WTC11 (cell line): ENCODE measurements at regions not wholly inside any gene's neighbourhood (a gene's known extent, or its start where the extent isn't known, plus 50 kb on each side); places are given as distances from the start of the nearest gene placed in this dataset.

Experiments
- ATAC-seq: fragments of 200-7000 bp; cut with Tn5 transposase; 2 replicates; pipeline ENCODE4 v1.10.0; 2021; ENCODE audit warnings: mild to moderate bottlenecking, moderate library complexity
- CTCF ChIA-PET: fragments of 300-600 bp; sonication (Branson Sonifier 250); formaldehyde crosslinking; loops from one replicate; lab custom pipeline; 2021; ENCODE audit warnings: antibody characterized with exemption; lab: Charles Lee
- POLR2A ChIA-PET: fragments of 350-600 bp; sonication (Branson Sonifier 250); formaldehyde crosslinking; loops from one replicate; lab custom pipeline; 2021; ENCODE audit warnings: antibody characterized with exemption; lab: Charles Lee
- DNase-seq: peaks from one replicate; pipeline ENCODE4 v3.0.0; 2021; ENCODE audit warnings: low spot score
- H3K27ac Mint-ChIP-seq: 2 replicates; pipeline ENCODE4 v1.8.0; 2021; ENCODE audit warnings: mixed read lengths
- H3K27me3 Mint-ChIP-seq: 2 replicates; pipeline ENCODE4 v1.8.0; 2021; ENCODE audit warnings: low read depth, mild to moderate bottlenecking, moderate library complexity, mixed read lengths
- H3K36me3 Mint-ChIP-seq: 2 replicates; pipeline ENCODE4 v1.8.0; 2021; ENCODE audit warnings: mixed read lengths
- H3K4me1 Mint-ChIP-seq: 2 replicates; pipeline ENCODE4 v1.8.0; 2022; ENCODE audit warnings: mixed read lengths
- H3K4me3 Mint-ChIP-seq: 2 replicates; pipeline ENCODE4 v1.8.0; 2021; ENCODE audit warnings: mild to moderate bottlenecking, moderate library complexity, mixed read lengths
- H3K9me3 Mint-ChIP-seq: 2 replicates; pipeline ENCODE4 v1.8.0; 2021; ENCODE audit warnings: mixed read lengths
- ATF2 ChIP-seq: sonication (generic); formaldehyde crosslinking; IDR thresholded peaks from 2 replicates; pipeline ENCODE4 v1.8.1; 2022; ENCODE audit warnings: low read depth, missing genetic modification reagents, borderline replicate concordance
- EMX1 ChIP-seq: fragments of 250-450 bp; sonication (Bioruptor Pico); IDR thresholded peaks from 2 replicates; pipeline ENCODE4 v1.8.0; 2021; ENCODE audit warnings: mild to moderate bottlenecking
- ESRRA ChIP-seq: sonication (generic); formaldehyde crosslinking; IDR thresholded peaks from 2 replicates; pipeline ENCODE4 v1.8.1; 2022; ENCODE audit warnings: mild to moderate bottlenecking, missing genetic modification reagents, borderline replicate concordance
- MXD4 ChIP-seq: fragments of 250-450 bp; sonication (Bioruptor Pico); IDR thresholded peaks from 2 replicates; pipeline ENCODE4 v1.8.0; 2021; ENCODE audit warnings: mild to moderate bottlenecking, moderate library complexity, borderline replicate concordance
- NFYB ChIP-seq: sonication (generic); formaldehyde crosslinking; conservative IDR thresholded peaks from 2 replicates; pipeline ENCODE4 v1.8.0; 2022; ENCODE audit warnings: low read depth, missing genetic modification reagents
- NR2C2 ChIP-seq: sonication (generic); formaldehyde crosslinking; IDR thresholded peaks from 2 replicates; pipeline ENCODE4 v1.8.0; 2022; ENCODE audit warnings: mild to moderate bottlenecking, missing genetic modification reagents
- SMAD3 ChIP-seq: sonication (generic); formaldehyde crosslinking; IDR thresholded peaks from 2 replicates; pipeline ENCODE4 v1.8.0; 2022; ENCODE audit warnings: missing genetic modification reagents, mild to moderate bottlenecking, borderline replicate concordance
- TP53 ChIP-seq: sonication (generic); formaldehyde crosslinking; IDR thresholded peaks from 2 replicates; pipeline ENCODE4 v1.8.1; 2023; ENCODE audit warnings: mild to moderate bottlenecking, missing genetic modification reagents
- ZNF416 ChIP-seq: fragments of 250-450 bp; sonication (Bioruptor Pico); IDR thresholded peaks from 2 replicates; pipeline ENCODE4 v1.9.0; 2021; ENCODE audit warnings: mild to moderate bottlenecking, inconsistent platforms
- ZNF425 ChIP-seq: fragments of 250-450 bp; sonication (Bioruptor Pico); conservative IDR thresholded peaks from 2 replicates; pipeline ENCODE4 v1.9.0; 2021; ENCODE audit warnings: mild to moderate bottlenecking
- ZNF512 ChIP-seq: sonication (generic); formaldehyde crosslinking; IDR thresholded peaks from 2 replicates; pipeline ENCODE4 v1.8.1; 2022; ENCODE audit warnings: missing genetic modification reagents, borderline replicate concordance
- ZNF671 ChIP-seq: fragments of 250-450 bp; sonication (Bioruptor Pico); IDR thresholded peaks from 2 replicates; pipeline ENCODE4 v1.8.0; 2021; ENCODE audit warnings: mild to moderate bottlenecking
- TF ChIP-seq, protein P1 (sequence below): sonication (generic); formaldehyde crosslinking; IDR thresholded peaks from 2 replicates; pipeline ENCODE4 v1.8.0; 2023; ENCODE audit warnings: missing genetic modification reagents, mild to moderate bottlenecking, borderline replicate concordance
- TF ChIP-seq, protein P2 (sequence below): fragments of 250-450 bp; sonication (Bioruptor Pico); IDR thresholded peaks from 2 replicates; pipeline ENCODE4 v1.9.0; 2021; ENCODE audit warnings: mild to moderate bottlenecking

DNA sequence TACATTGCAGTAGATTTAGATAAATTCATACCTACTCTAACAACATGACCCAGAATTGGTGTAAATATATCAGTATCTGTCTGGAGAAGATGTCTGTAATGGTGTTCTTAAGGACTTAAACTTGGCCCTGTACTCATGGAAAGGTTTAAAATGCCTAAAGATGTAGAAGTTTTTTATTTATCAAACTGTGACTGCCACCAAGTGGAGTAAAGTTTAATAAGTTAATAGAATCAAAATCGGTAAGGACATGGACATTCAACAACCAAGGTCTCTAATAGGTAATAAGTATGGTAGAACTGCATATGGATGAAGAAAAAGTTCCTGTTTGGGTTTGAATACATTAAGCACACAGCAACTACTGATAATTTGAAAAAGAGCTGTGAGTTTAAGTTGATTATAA lies 474.0 kb upstream of the NDST3 start (continued):
- no peak for TF ChIP-seq ATF2
- no peak for TF ChIP-seq ESRRA (CRISPR knock-in tag)
- TF ChIP-seq, protein P1, sequence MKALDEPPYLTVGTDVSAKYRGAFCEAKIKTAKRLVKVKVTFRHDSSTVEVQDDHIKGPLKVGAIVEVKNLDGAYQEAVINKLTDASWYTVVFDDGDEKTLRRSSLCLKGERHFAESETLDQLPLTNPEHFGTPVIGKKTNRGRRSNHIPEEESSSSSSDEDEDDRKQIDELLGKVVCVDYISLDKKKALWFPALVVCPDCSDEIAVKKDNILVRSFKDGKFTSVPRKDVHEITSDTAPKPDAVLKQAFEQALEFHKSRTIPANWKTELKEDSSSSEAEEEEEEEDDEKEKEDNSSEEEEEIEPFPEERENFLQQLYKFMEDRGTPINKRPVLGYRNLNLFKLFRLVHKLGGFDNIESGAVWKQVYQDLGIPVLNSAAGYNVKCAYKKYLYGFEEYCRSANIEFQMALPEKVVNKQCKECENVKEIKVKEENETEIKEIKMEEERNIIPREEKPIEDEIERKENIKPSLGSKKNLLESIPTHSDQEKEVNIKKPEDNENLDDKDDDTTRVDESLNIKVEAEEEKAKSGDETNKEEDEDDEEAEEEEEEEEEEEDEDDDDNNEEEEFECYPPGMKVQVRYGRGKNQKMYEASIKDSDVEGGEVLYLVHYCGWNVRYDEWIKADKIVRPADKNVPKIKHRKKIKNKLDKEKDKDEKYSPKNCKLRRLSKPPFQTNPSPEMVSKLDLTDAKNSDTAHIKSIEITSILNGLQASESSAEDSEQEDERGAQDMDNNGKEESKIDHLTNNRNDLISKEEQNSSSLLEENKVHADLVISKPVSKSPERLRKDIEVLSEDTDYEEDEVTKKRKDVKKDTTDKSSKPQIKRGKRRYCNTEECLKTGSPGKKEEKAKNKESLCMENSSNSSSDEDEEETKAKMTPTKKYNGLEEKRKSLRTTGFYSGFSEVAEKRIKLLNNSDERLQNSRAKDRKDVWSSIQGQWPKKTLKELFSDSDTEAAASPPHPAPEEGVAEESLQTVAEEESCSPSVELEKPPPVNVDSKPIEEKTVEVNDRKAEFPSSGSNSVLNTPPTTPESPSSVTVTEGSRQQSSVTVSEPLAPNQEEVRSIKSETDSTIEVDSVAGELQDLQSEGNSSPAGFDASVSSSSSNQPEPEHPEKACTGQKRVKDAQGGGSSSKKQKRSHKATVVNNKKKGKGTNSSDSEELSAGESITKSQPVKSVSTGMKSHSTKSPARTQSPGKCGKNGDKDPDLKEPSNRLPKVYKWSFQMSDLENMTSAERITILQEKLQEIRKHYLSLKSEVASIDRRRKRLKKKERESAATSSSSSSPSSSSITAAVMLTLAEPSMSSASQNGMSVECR (CRISPR knock-in tag) = no peak

DNA sequence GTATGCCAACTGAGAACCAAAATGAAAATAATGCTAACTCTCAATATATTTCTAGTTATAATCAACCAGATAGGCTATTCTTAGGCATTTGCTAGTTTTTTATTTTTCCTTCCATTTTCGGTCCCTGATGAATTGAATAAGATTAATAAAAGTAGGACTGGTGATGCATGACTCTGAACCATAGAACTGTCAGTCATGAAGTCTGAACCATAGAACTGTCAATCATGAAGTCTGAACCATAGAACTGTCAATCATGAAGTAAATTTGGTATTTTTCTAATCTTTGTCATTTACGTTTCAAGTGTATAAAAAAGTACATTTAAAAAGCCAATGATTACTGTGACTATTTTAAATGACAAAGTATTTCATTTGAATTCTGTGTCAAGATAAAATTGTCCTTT lies 460.2 kb upstream of the NDST3 start:
- Mint-ChIP-seq H3K36me3 (no peaks in the 10 kb centered on the region), H3K4me3 (no peak overlapping the region), H3K27ac (no peak overlapping the region), H3K4me1 (no peaks in the 10 kb centered on the region), H3K9me3 (no peaks in the 10 kb centered on the region), H3K27me3 (no peaks in the 10 kb centered on the region)
- DNase-seq = no peak
- ATAC-seq = no peak
- ChIA-PET CTCF (no interaction called here), POLR2A (no interaction called here)
- TF ChIP-seq MXD4 (CRISPR knock-in tag) (no peak), ZNF425 (CRISPR knock-in tag) (no peak), NFYB (no peak), ZNF671 (CRISPR knock-in tag) (no peak), ZNF512 (CRISPR knock-in tag) (no peak), TP53 (CRISPR knock-in tag) (no peak), EMX1 (CRISPR knock-in tag) (no peak), ESRRA (CRISPR knock-in tag) (no peak), NR2C2 (CRISPR knock-in tag) (no peak), SMAD3 (CRISPR knock-in tag) (no peak), ZNF416 (CRISPR knock-in tag) (no peak)
- TF ChIP-seq, protein P2, sequence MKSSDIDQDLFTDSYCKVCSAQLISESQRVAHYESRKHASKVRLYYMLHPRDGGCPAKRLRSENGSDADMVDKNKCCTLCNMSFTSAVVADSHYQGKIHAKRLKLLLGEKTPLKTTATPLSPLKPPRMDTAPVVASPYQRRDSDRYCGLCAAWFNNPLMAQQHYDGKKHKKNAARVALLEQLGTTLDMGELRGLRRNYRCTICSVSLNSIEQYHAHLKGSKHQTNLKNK = no peak
- TF ChIP-seq, protein P1 (CRISPR knock-in tag) = no peak
- TF ChIP-seq, all 79 proteins: peak for 0
